Limb (tissue), 2 donors: ENCODE measurements at regions not wholly inside any gene's neighbourhood (a gene's known extent, or its start where the extent isn't known, plus 50 kb on each side); places are given as distances from the start of the nearest gene placed in this dataset.

Experiments used
- DNase-seq, 2 donors: peaks; one replicate each; pipeline ENCODE4 v3.0.0-alpha.2; 2016; ENCODE audit errors: extremely low spot score in 2 of 2

DNA sequence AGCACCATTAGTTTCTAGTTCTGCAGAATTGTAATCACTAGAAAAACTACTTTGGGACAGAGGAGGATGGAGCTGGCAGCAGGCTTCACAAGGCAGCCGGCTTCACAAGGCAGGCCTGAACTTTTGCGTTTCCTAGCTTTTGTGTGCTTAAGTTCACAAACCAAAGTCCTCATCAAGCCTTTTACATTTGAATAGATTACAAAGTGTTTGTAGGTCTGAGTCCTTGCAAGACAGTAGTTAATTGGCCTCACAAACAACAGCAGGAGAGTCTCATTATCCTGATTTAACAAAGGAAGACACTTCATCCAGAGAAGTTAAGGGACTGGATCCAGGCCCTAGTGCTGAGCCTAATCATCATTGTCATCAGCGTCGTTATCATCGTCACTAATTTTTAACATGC is 147.8 kb upstream of the AUTS2 start:
- no peak for DNase-seq

DNA sequence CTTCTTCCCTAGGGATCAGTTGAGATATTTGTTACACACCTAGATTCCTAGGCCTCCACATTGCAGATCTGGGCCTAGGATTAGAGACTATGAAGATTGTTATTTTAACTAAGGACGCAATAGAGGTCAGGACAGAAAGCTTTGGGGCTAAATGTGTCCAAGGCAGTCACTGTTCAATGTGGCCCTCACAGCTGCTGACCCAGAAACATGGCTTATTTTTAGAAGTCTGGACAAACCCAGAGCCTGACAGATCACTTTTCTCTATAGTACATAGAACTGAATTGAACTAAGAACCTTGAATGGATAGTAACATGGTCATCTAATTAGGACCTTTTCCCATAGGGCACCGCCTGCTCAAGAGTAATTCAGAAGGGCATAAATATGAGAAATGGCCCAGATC is 146.6 kb upstream of the AUTS2 start:
- DNase-seq = no peak

DNA sequence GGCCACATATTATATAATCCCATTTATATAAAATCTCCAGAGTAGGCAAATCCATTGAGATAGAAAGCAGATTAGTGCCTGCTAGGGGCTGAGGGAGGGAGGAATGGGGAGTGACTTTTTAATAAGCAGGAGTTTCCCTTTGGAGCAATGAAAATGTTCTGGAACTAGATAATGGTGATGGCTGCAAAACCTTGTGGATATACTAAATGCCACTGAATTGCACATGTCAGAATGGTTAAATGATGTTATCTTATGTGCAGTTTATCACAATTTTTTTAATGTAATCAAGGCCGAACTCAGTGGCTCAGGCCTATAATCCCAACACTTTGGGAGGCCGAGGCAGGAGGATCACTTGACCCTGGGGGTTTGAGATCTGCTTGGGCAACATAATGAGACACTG is 145.5 kb upstream of the AUTS2 start:
- no peak for DNase-seq

DNA sequence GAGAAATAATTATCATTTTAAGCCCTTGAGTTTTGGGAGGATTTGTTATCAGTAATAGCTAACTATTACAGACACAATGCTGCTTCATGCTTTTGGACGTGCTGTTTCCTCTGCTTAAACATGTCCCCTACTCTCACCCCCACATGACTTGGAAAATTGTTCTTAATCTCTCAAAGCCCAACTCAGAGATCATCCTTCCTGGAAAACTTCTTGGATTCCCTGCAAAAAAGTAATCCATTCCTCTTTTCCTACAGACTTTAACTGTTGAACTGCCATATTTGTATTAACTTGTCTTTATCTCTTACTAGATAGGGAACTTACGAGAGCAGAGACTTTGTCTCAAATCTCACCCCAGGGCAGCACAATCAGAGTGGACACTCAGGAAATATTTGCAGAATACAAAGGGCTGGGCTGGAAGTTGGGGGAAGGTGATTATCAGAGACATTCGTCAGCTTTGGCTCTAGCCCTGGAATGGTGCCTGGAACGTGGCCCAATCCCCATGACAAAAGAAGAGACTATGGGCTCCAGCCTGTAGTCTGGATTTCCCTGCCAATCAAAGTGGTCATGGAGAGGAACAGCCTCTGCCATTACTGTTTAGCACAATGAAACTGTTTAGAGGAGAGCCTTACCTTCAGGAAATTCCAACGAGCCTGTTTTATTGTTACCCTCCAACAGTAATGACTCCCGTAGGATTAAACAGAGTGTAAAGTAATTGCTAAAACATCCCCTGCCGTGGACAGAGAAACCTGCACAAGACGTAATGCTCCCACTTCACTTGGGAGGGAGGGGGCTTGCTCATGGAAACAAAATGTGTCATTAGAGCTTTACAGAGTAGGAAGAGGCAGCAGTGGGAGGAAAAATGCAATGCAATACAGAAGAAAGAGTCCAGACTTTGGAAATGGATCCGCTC is 140.4 kb upstream of the AUTS2 start:
- DNase-seq = peak; percentile 60 to 84

DNA sequence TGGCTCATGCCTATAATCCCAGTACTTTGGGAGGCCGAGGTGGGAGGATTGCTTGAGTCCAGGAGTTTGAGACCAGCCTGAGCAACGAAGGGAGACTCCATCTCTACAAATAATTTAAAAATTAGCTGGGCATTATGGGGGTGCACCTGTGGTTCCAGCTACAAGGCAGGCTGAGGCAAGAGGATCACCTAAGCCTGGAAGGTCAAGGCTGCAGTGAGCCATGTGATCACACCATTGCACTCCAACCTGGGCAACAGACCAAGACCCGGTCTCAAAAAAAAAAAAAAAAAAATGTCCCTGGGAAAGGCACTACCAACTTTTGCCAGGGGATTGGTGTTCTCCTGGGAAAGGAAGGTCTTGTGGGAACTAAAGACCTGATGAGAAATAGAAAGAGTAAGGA is 134.2 kb upstream of the AUTS2 start:
- DNase-seq = no peak

DNA sequence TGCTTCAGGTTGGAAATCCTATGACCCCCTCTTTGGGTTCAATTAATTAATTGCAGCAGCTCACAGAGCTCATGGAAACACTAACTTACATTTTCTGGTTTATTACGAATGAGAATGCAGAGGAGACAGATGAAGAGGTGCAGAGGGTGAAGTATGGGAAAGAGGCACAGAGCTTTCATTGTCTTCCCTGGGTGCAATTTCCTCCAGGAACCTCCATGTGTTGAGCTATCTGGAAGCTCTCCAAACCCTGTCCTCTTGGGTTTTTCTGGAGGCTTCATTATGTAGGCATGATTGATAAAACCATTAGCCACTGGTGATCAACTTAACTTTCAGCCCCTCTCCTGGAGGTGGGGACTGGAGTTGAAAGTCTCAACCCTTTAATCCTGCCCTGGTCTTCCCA is 133.0 kb upstream of the AUTS2 start:
- DNase-seq = no peak

DNA sequence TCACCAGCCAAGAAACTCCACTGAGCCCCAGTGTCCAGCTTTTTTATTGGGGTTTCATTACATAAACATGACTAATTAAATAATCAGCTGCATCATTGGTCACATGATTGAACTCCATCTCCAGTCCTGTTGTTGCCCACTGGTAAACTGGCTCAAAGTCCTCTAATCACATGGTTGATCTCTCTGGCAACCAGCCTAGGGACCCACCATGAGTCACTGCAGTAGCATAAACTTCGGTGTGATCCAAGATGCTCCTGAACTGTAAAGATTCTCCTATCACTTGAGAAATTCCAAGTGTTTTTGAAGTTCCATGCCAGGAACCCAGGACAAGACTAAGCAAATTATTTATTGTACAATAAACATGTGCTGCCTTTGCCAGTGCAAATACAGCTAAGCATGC is 130.4 kb upstream of the AUTS2 start:
- DNase-seq = no peak

DNA sequence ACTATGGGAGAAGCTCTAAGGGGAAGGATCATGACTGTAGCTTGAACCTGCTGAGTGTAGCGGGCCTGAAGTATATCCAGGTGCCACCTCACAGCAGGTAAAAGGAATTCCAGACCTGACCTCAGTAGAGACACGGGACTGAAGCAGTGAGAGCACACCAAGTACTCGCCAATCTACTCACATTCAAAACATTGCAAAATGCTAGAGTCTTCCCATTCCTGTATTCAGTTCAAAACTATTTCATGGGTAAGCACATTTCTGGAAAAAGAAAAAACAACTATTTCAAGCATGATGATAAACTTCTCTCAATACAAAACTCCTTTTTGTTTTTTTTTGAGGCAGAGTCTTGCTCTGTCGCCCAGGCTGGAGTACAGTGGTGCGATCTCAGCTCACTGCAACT is 121.9 kb upstream of the AUTS2 start:
- no peak for DNase-seq

DNA sequence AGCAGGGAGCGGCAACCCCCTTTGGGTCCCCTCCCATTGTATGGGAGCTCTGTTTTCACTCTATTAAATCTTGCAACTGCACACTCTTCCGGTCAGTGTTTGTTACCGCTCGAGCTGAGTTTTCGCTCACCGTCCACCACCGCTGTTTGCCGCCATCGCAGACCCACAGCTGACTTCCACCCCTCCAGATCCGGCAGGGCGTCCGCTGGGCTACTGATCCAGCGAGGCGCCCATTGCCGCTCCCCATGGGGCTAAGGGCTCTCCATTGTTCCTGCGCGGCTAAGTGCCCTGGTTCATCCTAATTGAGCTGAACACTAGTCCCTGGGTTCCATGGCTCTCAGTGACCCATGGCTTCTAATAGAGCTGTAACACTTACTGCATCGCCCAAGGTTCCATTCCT is 115.6 kb upstream of the AUTS2 start:
- DNase-seq = no peak

DNA sequence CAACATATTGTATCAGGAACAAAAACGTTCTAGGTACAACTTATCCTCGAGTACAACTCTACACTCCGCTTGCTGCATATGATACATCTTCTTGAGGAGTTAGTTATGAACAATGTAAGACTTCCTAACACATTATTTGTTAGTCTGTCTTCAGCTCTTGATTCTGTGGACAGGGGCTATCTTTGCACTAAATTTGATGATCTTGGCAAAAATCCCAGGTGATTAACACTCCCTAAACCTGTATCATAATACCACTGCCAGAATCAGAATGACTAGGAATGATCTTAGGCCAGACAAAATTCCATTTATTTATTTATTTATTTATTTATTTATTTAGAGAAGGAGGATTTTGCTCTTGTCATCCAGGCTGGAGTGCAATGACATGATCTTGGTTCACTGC is 108.7 kb upstream of the AUTS2 start:
- no peak for DNase-seq

DNA sequence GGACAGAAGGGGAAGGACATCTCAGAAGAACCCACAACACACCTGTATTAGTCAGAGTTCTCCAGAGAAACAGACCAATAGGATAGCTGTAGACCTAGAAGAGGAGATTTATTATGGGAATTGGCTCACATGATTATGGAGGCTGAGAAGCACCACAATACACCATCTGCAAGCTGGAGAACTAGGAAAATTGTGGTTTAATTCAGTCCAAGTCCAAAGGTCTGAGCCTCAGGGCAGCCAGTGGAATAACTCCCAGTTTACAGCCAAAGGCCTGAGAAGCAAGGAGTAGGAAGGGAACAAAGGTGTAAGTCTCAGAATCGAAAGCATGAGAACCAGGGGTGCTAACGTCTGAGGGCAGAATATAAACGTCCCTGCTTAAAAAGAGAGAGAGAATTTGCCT is 99.6 kb upstream of the AUTS2 start:
- no peak for DNase-seq

DNA sequence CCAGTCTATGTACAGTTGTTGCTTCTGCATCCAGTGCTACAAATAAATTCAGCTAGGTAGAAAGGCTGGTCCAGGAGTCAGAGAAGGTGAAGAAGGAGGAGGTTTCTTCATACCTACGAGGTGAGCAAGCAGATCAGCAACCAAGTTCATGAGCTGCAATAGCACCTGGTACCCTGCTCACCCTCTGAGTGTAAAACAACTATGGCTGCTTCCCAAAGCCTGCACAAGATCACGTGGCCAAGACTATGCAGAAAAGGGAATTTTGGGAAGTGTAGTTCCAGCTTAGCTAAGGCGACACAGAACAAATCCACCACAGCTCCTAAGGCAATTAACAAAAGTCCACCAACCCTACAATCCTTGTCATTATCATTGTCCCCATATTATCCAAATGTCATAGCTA is 95.9 kb upstream of the AUTS2 start:
- DNase-seq = no peak

DNA sequence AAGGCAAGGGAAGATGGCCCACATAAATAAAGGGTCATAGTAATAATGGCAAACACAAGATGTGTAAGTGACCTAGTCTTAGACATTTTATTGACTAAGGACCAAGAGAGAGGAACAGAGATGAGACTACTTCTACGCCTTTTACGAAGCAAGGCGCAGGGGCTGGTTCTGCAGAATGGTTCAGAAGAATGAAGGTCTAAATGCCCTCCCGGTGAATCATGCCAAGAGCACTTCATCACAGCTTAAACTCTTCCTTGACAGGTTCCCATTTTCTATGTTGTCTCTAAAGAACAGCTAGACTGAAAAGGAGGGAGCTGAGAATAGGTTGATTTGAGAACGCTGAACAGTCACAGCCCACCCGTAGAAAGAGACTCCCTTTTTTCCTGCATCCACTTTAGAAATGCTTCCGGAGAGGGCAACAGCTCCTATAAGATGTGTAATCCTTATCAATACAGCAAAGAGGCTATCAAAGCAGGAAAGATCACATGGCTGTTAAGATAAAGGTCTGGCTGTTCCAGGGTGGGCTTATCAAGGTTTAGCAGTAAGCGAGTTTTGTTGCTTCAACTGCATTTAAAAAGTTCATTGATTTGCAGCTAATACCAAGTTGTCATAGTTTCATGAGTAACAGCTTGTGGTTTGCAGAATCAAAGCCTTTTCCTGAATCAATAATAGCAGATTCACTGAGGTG is 93.4 kb upstream of the AUTS2 start:
- no peak for DNase-seq

DNA sequence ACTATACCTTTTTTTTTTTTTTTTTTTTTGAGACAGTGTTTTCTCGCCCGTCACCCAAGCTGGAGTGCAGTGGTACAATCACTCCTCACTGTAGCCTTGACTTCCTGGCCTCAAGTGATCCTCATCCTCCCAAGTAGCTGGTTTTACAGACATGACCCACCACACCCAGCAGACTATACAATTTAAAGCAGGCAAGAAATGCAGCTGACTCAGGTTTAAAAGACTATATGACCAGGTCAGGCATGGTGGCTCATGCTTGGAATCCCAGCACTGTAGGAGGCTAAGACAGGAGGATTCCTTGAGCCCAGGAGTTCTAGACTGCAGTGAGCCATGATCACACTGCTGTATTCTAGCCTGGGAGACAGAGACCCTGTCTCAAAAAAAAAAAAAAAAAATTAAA is 89.5 kb upstream of the AUTS2 start:
- no peak for DNase-seq

DNA sequence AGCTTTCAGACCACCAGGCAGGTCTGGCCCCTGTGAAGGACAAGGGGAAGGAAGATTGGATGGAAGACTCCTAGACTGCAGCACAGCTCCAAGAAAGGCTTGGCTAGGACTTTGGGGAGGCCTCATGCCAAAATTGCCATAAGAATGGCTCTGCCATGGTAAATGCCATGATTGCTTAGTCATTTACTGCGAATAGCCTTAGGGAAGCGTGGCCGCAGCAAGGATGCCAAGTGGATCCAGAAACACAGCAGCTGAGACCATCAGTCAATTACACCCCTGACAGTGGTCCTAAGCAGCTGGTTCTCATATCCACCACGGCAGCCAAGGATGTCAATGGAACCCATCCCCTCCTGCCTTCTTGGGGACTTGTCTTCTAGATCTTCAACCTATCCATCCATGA is 88.2 kb upstream of the AUTS2 start:
- no peak for DNase-seq

DNA sequence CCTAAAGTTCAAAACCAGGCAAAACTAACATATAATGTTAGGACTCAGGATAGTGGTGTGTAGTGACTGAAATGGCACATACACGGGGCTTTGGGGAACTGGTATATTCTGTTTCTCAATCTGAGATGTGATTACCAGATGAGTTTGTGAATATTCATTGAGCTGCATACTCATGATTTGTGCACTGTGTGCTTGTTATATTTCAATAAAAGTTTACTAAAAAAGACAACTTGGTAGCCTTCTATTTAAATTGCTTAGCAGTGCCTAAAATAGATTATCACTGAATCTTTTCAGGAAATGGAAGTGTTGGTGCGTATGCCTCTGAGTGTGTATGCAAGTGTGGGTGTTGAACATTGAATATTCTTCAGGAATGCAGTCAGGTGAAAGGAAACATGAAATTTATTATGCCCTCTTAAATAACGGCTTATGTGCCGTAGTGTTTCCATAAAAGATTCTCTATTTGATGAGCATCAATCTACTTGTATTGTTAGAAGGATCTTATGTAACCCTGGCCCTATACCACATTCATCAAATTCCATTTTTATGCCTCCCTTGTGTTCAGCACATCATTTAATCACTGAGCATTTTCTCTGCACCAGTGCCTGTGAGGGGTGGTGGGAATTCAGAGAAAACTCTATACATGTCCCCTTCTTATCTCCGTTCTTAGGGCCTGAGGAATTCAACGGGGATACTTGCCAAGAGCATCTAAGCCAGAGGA is 82.6 kb upstream of the AUTS2 start:
- DNase-seq = no peak

DNA sequence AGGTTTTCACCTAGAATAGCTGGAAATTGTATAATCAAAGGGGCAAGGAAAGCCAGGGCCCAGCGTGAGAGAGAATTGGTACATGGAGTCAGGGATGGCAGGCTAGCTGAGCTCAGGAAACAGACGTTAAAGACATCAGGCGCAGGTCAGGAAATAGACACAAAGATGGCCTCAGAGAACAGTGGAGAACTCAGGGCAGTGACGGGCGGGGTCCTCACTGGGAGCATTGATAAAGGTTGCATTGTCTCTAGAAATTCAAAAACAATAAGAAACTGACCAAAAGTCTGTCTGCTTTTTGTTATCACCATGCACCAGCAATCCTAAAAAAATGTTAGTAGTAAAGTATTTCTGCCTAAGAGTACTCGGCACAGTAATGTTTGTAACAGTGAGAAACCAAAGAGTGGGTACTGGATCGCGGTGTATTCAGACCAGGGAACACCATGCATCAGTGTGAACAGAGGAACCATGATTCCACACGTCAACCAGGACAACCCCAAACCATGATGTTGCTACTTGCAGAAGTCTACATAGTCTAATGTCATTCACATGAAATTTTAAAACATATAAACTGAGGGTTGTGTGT is 81.9 kb upstream of the AUTS2 start:
- DNase-seq = no peak

DNA sequence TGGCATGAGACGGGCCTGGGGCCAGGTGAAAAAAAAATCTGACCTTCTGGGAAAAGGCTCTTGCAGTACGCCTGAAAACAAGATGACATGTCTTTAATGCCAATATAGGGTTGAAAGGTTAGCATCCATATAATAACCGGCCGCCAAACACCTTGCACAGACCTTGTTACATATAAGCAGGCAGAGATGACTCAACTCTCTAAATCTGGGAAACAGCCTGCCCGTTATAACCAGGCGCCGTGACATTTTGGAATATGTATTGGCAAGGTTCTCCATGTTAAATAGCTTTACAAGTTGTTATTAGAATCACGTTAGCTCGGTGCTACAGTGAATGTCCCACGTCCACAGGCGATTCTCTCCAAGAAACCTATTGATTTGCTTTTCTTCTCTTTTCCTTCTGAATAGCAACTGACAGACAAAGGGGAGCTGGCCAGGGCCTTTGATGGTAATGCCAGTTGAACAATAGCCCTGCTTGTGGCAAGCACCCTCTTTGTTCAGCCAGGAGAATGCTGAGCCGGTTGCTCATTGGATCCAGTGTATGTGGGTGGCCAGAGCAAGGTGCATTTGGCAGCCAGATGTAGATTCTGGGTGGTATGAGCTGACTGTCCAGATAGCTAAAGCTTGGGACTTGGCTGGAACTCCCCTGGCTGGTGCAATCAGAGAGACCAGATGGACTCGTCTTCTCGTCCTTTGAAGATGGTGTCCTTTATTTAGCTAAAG is 80.1 kb upstream of the AUTS2 start:
- DNase-seq = peak in 1 of 2 donors; percentile 31

DNA sequence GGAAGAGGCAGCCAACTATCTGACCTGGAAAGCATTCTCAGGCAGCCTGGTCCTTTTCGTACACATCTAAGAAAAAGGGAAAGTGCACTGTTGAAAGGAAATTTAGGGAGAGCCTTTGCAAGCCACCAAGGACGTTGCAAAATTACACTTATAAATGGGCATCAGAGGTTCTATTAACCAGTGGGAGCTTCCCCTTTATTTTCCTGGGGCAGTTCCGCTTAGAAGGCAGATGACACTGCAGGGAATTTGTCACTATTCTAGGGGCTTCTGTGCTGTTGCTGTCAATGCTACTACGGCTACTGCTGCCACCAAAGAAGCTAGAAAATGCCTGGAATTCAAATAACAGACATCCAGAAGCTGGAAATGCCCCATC is 79.6 kb upstream of the AUTS2 start:
- no peak for DNase-seq

DNA sequence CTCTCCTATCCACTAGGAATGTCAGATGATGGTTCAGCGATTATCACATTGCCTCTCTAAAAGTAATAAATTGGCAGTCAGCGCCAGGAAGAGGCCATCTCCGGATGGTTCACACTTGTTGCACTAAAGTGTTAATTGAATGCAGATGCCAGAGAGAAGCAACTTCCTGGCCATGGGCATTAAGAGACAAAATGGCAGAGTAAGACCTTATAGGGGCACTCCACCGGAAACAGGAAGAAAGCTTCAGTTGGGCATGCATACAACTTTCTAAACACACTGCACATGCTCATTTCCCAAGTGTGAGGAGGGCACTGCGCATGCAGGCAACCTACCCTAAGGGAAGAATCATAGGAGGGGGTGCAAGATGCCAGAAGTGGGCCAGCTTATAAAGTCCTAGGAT is 71.7 kb upstream of the AUTS2 start:
- no peak for DNase-seq

DNA sequence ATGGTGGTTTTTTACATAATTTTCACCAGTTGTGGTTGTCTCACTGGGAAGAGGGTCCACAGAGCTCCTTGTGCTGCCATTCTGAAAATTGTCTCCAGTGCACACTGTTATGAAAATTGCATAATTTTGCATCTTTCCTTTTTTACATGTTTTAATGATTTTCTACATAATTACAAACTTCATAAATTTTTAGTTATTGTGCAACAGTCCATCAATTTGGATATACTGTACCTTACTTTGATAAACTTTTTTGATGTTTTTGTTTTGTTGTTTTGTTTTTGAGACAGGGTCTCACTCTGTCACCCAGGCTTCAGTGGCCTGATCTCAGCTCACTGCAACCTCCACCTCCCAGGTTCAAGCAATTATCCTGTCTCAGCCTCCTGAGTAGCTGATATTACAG is 70.6 kb upstream of the AUTS2 start:
- DNase-seq = no peak

DNA sequence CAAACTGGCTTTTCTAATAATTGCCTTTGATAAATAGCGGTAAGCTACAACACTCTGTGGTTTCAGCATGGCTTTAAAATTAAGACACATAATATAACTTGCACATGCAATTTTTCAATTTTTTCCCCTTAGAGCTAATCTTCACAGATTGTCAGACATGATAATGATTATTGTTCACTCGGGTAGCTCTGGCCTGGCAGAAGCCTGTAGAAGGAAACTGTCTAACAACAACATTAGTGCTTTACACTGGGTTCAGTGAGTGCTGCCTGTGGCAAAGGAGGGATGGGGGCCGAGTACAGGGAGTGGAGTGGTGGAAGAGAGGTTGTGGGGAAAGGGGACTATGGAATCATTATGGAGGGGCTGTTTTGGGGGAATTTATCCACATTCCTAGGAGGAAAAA is 67.2 kb upstream of the AUTS2 start:
- no peak for DNase-seq
